Iris pigment epithelial cell (primary cell): ENCODE measurements at regions not wholly inside any gene's neighbourhood (a gene's known extent, or its start where the extent isn't known, plus 50 kb on each side); places are given as distances from the start of the nearest gene placed in this dataset.
"Not testable (repeated sequence)": the region's sequence is repeated elsewhere in the genome, so short reads cannot be mapped to it uniquely, and the experiment has no call there.

Experiments used
- DNase-seq: peaks from one replicate; pipeline ENCODE4 v3.0.0-alpha.2; 2011; ENCODE audit warnings: low read depth

GRCh38 chr21:34272321-34272720 lies 91.5 kb upstream of the KCNE2 start:
- no peak for DNase-seq

- DNase-seq = peak; percentile 26
Observed at GRCh38 chr21:34274001-34274400, 89.8 kb upstream of the KCNE2 start.

GRCh38 chr21:34276711-34277425 lies 86.9 kb upstream of the KCNE2 start:
- DNase-seq = peak; percentile 4

- no peak for DNase-seq
Observed at GRCh38 chr21:34278451-34278850, 85.4 kb upstream of the KCNE2 start.

- DNase-seq = no peak
Observed at GRCh38 chr21:34279285-34279684, 84.5 kb upstream of the KCNE2 start.

- no peak for DNase-seq
Observed at GRCh38 chr21:34279883-34280282, 83.9 kb upstream of the KCNE2 start.

- peak; percentile 3 for DNase-seq
Observed at GRCh38 chr21:34280389-34280795, 83.4 kb upstream of the KCNE2 start.

GRCh38 chr21:34280959-34281358 lies 82.8 kb upstream of the KCNE2 start:
- DNase-seq = no peak

GRCh38 chr21:34282223-34282622 lies 81.6 kb upstream of the KCNE2 start:
- no peak for DNase-seq

GRCh38 chr21:34284666-34285065 lies 79.1 kb upstream of the KCNE2 start:
- no peak for DNase-seq

- DNase-seq = not testable (repeated sequence)
Observed at GRCh38 chr21:34288042-34288441, 75.8 kb upstream of the KCNE2 start.

- DNase-seq = no peak
Observed at GRCh38 chr21:34289856-34290255, 74.0 kb upstream of the KCNE2 start.

GRCh38 chr21:34296878-34297277 lies 66.9 kb upstream of the KCNE2 start:
- DNase-seq = no peak

GRCh38 chr21:34298534-34299167 lies 65.2 kb upstream of the KCNE2 start:
- DNase-seq = no peak

- no peak for DNase-seq
Observed at GRCh38 chr21:34299168-34299539, 64.7 kb upstream of the KCNE2 start.

- no peak for DNase-seq
Observed at GRCh38 chr21:34302521-34302920, 61.3 kb upstream of the KCNE2 start.

GRCh38 chr21:34305605-34306604 lies 57.9 kb upstream of the KCNE2 start:
- no peak for DNase-seq

- DNase-seq = no peak
Observed at GRCh38 chr21:34307991-34308532, 55.7 kb upstream of the KCNE2 start.

GRCh38 chr21:34311561-34312330 lies 52.1 kb upstream of the KCNE2 start:
- no peak for DNase-seq

GRCh38 chr21:34313116-34313515 lies 50.7 kb upstream of the KCNE2 start:
- peak; percentile 7 for DNase-seq
